A673 (cell line): ENCODE measurements at regions not wholly inside any gene's neighbourhood (a gene's known extent, or its start where the extent isn't known, plus 50 kb on each side); places are given as distances from the start of the nearest gene placed in this dataset.
A peak's percentile ranks its signal among the peaks of the same experiment; 100 is the strongest.

Source experiments
- BruUV-seq: library from RNA; stranded (reverse); fragments of 400-500 nt; replicated peaks from 2 replicates; lab custom pipeline; 2021; lab: Mats Ljungman, UMichigan
- CTCF ChIA-PET: fragments of 300-600 bp; sonication (Branson Sonifier 250); formaldehyde crosslinking; loops from one replicate; lab custom pipeline; 2022; ENCODE audit warnings: antibody characterized with exemption; lab: Charles Lee
- POLR2A ChIA-PET: fragments of 300-600 bp; sonication (Branson Sonifier 250); formaldehyde crosslinking; loops from one replicate; lab custom pipeline; 2022; ENCODE audit warnings: antibody characterized with exemption; ENCODE audit not compliant: low non-redundant PET; lab: Charles Lee
- DNase-seq: peaks from one replicate; pipeline ENCODE4 v3.0.0-alpha.2; 2015; ENCODE audit warnings: low spot score
- H3K27ac ChIP-seq: fragments of 200-600 bp; sonication (generic); 2 replicates; pipeline ENCODE4 v1.5.1; 2016; ENCODE audit warnings: mixed run types, low read depth, mild to moderate bottlenecking, mixed read lengths, antibody characterized with exemption, low read length; ENCODE audit not compliant: poor library complexity, severe bottlenecking
- H3K27me3 ChIP-seq: fragments of 200-600 bp; sonication (generic); replicated peaks from 2 replicates; pipeline ENCODE4 v1.6.1; 2017; ENCODE audit warnings: mixed run types, low read depth, mild to moderate bottlenecking, mixed read lengths, antibody characterized with exemption, low read length; ENCODE audit not compliant: insufficient read depth, poor library complexity
- H3K36me3 ChIP-seq: fragments of 200-600 bp; sonication (generic); 2 replicates; pipeline ENCODE4 v1.6.1; 2016; ENCODE audit warnings: mixed run types, mild to moderate bottlenecking, mixed read lengths, antibody characterized with exemption, low read length; ENCODE audit not compliant: insufficient read depth, poor library complexity, severe bottlenecking
- H3K4me1 ChIP-seq: fragments of 200-600 bp; sonication (generic); 2 replicates; pipeline ENCODE4 v1.6.1; 2017; ENCODE audit warnings: mixed run types, mild to moderate bottlenecking, mixed read lengths, antibody characterized with exemption, low read length; ENCODE audit not compliant: insufficient read depth, poor library complexity, severe bottlenecking
- H3K4me3 ChIP-seq: fragments of 200-600 bp; sonication (generic); 2 replicates; pipeline ENCODE4 v1.5.1; 2016; ENCODE audit warnings: low read depth, mixed run types, mild to moderate bottlenecking, mixed read lengths, low read length; ENCODE audit not compliant: poor library complexity, severe bottlenecking
- H3K9me3 ChIP-seq: fragments of 200-600 bp; sonication (generic); 2 replicates; pipeline ENCODE4 v1.6.1; 2016; ENCODE audit warnings: mixed run types, low read depth, mild to moderate bottlenecking, mixed read lengths, antibody characterized with exemption, low read length; ENCODE audit not compliant: poor library complexity, severe bottlenecking
- CTCF ChIP-seq: fragments of 300-800, 200-600 bp; sonication (generic); conservative IDR thresholded peaks from 2 replicates; pipeline ENCODE4 v1.5.1; 2017; ENCODE audit warnings: low read depth, mild to moderate bottlenecking, antibody characterized with exemption, low read length, moderate library complexity, mixed read lengths
- EZH2 ChIP-seq: fragments of 200-600 bp; sonication (generic); IDR thresholded peaks from 2 replicates; pipeline ENCODE4 v1.6.1; 2017; ENCODE audit warnings: borderline replicate concordance, low read depth, mild to moderate bottlenecking, mixed read lengths, antibody characterized with exemption, low read length; ENCODE audit not compliant: poor library complexity, severe bottlenecking
- intact Hi-C: fragments of 100-400 bp; cut with micrococcal nuclease; formaldehyde crosslinking; loops from one replicate; pipeline ENCODE4 v1.10.0; 2022; ENCODE audit not compliant: unreplicated experiment

DNA sequence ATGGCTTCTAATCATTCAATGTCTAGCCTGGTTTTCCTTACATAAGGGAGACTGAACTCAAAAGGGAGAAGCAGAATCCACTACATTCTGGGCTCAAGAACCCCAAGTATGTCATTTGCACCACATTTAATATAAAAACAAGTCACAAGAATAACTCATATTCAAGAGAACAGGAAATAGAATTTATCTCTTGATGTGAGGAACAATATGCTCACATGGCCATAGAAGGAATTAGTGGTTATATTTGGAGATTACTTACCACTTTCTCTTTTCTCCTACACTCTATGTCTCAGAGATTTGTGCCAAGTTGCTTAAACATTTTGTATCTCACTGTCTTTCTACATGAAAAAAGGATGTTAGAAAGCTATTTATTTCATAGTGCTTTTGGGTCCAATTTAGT lies 922.6 kb upstream of the PABPC4L start:
- Histone ChIP-seq H3K4me3 (no peak overlapping the region), H3K4me1 (no peaks in the 10 kb centered on the region), H3K9me3 (no peaks in the 10 kb centered on the region), H3K27ac (peak overlapping the region; percentile 20), H3K36me3 (no peaks in the 10 kb centered on the region), H3K27me3 (no peaks in the 10 kb centered on the region)
- POLR2A ChIA-PET, result no interaction called here
- no peak for DNase-seq
- no peak for TF ChIP-seq EZH2
- no peak for TF ChIP-seq CTCF
- intact Hi-C loops, result no loop called here
- CTCF ChIA-PET, result no interaction called here
- BruUV-seq, result no TSS peak

DNA sequence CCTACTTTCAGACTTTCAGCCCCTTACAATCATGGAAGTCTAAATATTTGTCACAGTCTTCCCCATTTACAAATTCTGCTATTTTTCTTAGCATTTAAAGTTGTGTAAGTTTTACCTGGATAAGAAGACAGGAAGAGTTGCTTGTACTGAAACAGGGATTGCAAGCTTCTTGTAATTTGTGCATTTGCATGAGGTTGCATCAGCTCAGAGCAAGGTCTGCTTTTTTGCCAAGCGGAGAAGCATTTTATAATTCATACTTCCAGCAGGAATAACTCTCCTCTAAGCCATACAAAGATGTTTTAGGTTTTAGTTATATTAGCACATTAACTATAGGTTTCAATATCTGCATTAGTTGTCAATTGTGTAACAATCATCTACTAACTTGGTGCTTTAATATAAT lies 922.0 kb upstream of the PABPC4L start:
- Histone ChIP-seq H3K4me1 (no peaks in the 10 kb centered on the region), H3K27ac (peak overlapping the region; percentile 20), H3K4me3 (no peak overlapping the region), H3K27me3 (no peaks in the 10 kb centered on the region), H3K36me3 (no peaks in the 10 kb centered on the region), H3K9me3 (no peaks in the 10 kb centered on the region)
- ChIA-PET CTCF (no interaction called here), POLR2A (no interaction called here)
- intact Hi-C loops, result no loop called here
- TF ChIP-seq EZH2 (no peak), CTCF (no peak)
- no TSS peak for BruUV-seq
- no peak for DNase-seq

- DNase-seq, result no peak
- no TSS peak for BruUV-seq
- no peaks in the 10 kb centered on the region for H3K27me3 ChIP-seq
- POLR2A ChIA-PET, result no interaction called here
- no peak overlapping the region for H3K4me3 ChIP-seq
- intact Hi-C loops, result no loop called here
- no peak for TF ChIP-seq EZH2
- TF ChIP-seq CTCF, result no peak
- no peak overlapping the region for H3K27ac ChIP-seq
- CTCF ChIA-PET, result no interaction called here
- H3K9me3 ChIP-seq, result no peaks in the 10 kb centered on the region
- H3K4me1 ChIP-seq, result no peaks in the 10 kb centered on the region
- no peaks in the 10 kb centered on the region for H3K36me3 ChIP-seq
Observed at GRCh38 chr4:135122457-135122856, 920.9 kb upstream of the PABPC4L start.

- no TSS peak for BruUV-seq
- ChIA-PET CTCF (no interaction called here), POLR2A (no interaction called here)
- H3K27ac ChIP-seq, result no peak overlapping the region
- TF ChIP-seq EZH2, result no peak
- TF ChIP-seq CTCF, result no peak
- H3K4me1 ChIP-seq, result no peaks in the 10 kb centered on the region
- H3K4me3 ChIP-seq, result no peak overlapping the region
- intact Hi-C loops, result no loop called here
- H3K27me3 ChIP-seq, result no peaks in the 10 kb centered on the region
- H3K9me3 ChIP-seq, result no peaks in the 10 kb centered on the region
- H3K36me3 ChIP-seq, result no peaks in the 10 kb centered on the region
- no peak for DNase-seq
Observed at GRCh38 chr4:135120195-135120594, 918.6 kb upstream of the PABPC4L start.
